CD14-positive monocyte (primary cell): ENCODE measurements at regions not wholly inside any gene's neighbourhood (a gene's known extent, or its start where the extent isn't known, plus 50 kb on each side); places are given as distances from the start of the nearest gene placed in this dataset.

Source experiments
- DNase-seq, 3 donors: peaks; one replicate each; pipeline ENCODE4 v3.0.0-alpha.2; 2011 to 2022
- H2AFZ ChIP-seq: 2 replicates; pipeline ENCODE4 v1.6.0; 2012; ENCODE audit warnings: mild to moderate bottlenecking, low read depth, low read length, inconsistent platforms; ENCODE audit not compliant: insufficient read depth, poor library complexity, severe bottlenecking
- H3K27ac ChIP-seq, 2 donors: 1 replicate in 1 of 2; 2 replicates in 1 of 2; pipeline ENCODE4 v1.5.1; 2012 to 2013; ENCODE audit warnings: low read length in 2 of 2, control low read depth in 1 of 2, inconsistent platforms in 1 of 2, low read depth in 1 of 2, mild to moderate bottlenecking in 1 of 2
- H3K27me3 ChIP-seq, 2 donors: one replicate each; pipeline versions ENCODE4 v1.6.0 to v1.6.1; 2011 to 2013; ENCODE audit warnings: low read length in 2 of 2; ENCODE audit not compliant: control insufficient read depth in 2 of 2, insufficient read depth in 2 of 2
- H3K36me3 ChIP-seq, 2 donors: replicated peaks in 1 of 2; 1 replicate in 1 of 2; 2 replicates in 1 of 2; pipeline versions ENCODE4 v1.5.1 to v1.6.1; 2012 to 2013; ENCODE audit warnings: low read length in 2 of 2, control low read depth in 1 of 2, inconsistent platforms in 1 of 2, mild to moderate bottlenecking in 1 of 2; ENCODE audit not compliant: insufficient read depth in 2 of 2, control insufficient read depth in 1 of 2
- H3K4me1 ChIP-seq, 2 donors: 1 replicate in 1 of 2; 2 replicates in 1 of 2; pipeline versions ENCODE4 v1.5.1 to v1.6.1; 2012 to 2013; ENCODE audit warnings: low read length in 2 of 2, control low read depth in 1 of 2, inconsistent platforms in 1 of 2, mild to moderate bottlenecking in 1 of 2, moderate library complexity in 1 of 2; ENCODE audit not compliant: insufficient read depth in 2 of 2, control insufficient read depth in 1 of 2
- H3K4me2 ChIP-seq: replicated peaks from 2 replicates; pipeline ENCODE3; 2012; ENCODE audit warnings: low read length, moderate library complexity, mild to moderate bottlenecking; ENCODE audit not compliant: poor library complexity, severe bottlenecking; ENCODE audit errors: extremely low read depth
- H3K4me3 ChIP-seq, 3 experiments: fragments of 200-600 bp in 1 of 3; sonication (generic) in 1 of 3; replicated peaks in 1 of 3; 1 replicate in 2 of 3; 2 replicates in 1 of 3; pipeline ENCODE4 v1.5.1; 2011 to 2013; ENCODE audit warnings: low read length in 3 of 3, mild to moderate bottlenecking in 3 of 3, control low read depth in 2 of 3, low read depth in 2 of 3, inconsistent platforms in 1 of 3, moderate library complexity in 1 of 3
- H3K79me2 ChIP-seq: 2 replicates; pipeline ENCODE4 v1.6.0; 2012; ENCODE audit warnings: mild to moderate bottlenecking, control low read depth, inconsistent platforms, low read length, moderate library complexity; ENCODE audit not compliant: insufficient read depth
- H3K9ac ChIP-seq: 2 replicates; pipeline ENCODE4 v1.6.0; 2017; ENCODE audit warnings: low read length, mild to moderate bottlenecking; ENCODE audit not compliant: insufficient read depth, poor library complexity, severe bottlenecking
- H3K9me3 ChIP-seq, 2 donors: replicated peaks in 1 of 2; 1 replicate in 1 of 2; 2 replicates in 1 of 2; pipeline versions ENCODE4 v1.5.1 to v1.6.1; 2012 to 2013; ENCODE audit warnings: low read length in 2 of 2, control low read depth in 1 of 2; ENCODE audit not compliant: control insufficient read depth in 1 of 2, insufficient read depth in 1 of 2
- H4K20me1 ChIP-seq: 2 replicates; pipeline ENCODE4 v1.6.0; 2012; ENCODE audit warnings: mild to moderate bottlenecking, low read length, control low read depth, moderate library complexity; ENCODE audit not compliant: insufficient read depth
- H3K27ac Mint-ChIP-seq, 7 donors: one replicate each; pipeline ENCODE4 v1.8.0; 2020; ENCODE audit warnings: mild to moderate bottlenecking in 7 of 7, mixed read lengths in 7 of 7, moderate library complexity in 6 of 7, inconsistent platforms in 2 of 7
- H3K27me3 Mint-ChIP-seq, 3 donors: one replicate each; pipeline ENCODE4 v1.8.0; 2021 to 2022; ENCODE audit warnings: low read depth in 3 of 3, mild to moderate bottlenecking in 3 of 3, mixed read lengths in 3 of 3, moderate library complexity in 3 of 3, inconsistent platforms in 1 of 3
- H3K36me3 Mint-ChIP-seq, 2 donors: one replicate each; pipeline ENCODE4 v1.8.0; 2020; ENCODE audit warnings: mixed read lengths in 2 of 2, inconsistent platforms in 1 of 2, mild to moderate bottlenecking in 1 of 2
- H3K4me1 Mint-ChIP-seq: one replicate; pipeline ENCODE4 v1.8.0; 2020; ENCODE audit warnings: mild to moderate bottlenecking, mixed read lengths
- H3K4me3 Mint-ChIP-seq, 2 donors: one replicate each; pipeline ENCODE4 v1.8.0; 2020; ENCODE audit warnings: mild to moderate bottlenecking in 2 of 2, mixed read lengths in 2 of 2, moderate library complexity in 1 of 2
- H3K9me3 Mint-ChIP-seq, 7 donors: one replicate each; pipeline ENCODE4 v1.8.0; 2020 to 2022; ENCODE audit warnings: mixed read lengths in 7 of 7, mild to moderate bottlenecking in 6 of 7, moderate library complexity in 6 of 7, inconsistent platforms in 2 of 7
- CTCF ChIP-seq: fragments of 200-600 bp; IDR thresholded peaks from one replicate; pipeline ENCODE4 v1.8.0; 2022; ENCODE audit warnings: antibody characterized with exemption, mild to moderate bottlenecking
- WGBS: methylation state at CpG from one replicate; pipeline ENCODE4 v1.1.5; 2013; ENCODE audit warnings: missing lambda C conversion rate; ENCODE audit not compliant: insufficient coverage; 5-methylcytosine and 5-hydroxymethylcytosine counted together
- intact Hi-C, 2 donors: fragments of 100-400 bp; cut with micrococcal nuclease; formaldehyde crosslinking; loops; one replicate each; pipeline versions ENCODE4 v1.15.0 to v1.15.1; 2023

- Histone ChIP-seq H2AFZ (no peak overlapping the region), H3K9ac (no peak overlapping the region), H3K4me1 (no peaks in the 10 kb centered on the region), H3K9me3 (peaks cover 17 to 27% of the 10 kb centered on the region in 2 donors), H3K36me3 (no peaks in the 10 kb centered on the region), H3K27me3 (no peaks in the 10 kb centered on the region), H3K27ac (no peak overlapping the region), H3K79me2 (no peaks in the 10 kb centered on the region), H4K20me1 (no peaks in the 10 kb centered on the region), H3K4me2 (no peak overlapping the region), H3K4me3 (no peak overlapping the region)
- Mint-ChIP-seq H3K27ac (no peak overlapping the region), H3K36me3 (no peaks in the 10 kb centered on the region), H3K9me3 (peaks cover 7 to 21% (median 18%) of the 10 kb centered on the region in 7 donors), H3K27me3 (peaks cover 0 to 2% (median 0%) of the 10 kb centered on the region in 3 donors), H3K4me3 (no peak overlapping the region), H3K4me1 (no peaks in the 10 kb centered on the region)
- intact Hi-C loops = no loop called here
- no peak for TF ChIP-seq CTCF
- WGBS = no CpG with 5 or more reads among the region's 2 CpGs
- no peak for DNase-seq
Observed at GRCh38 chr11:100484948-100485347, 202.1 kb upstream of the ARHGAP42 start.

GRCh38 chr11:100498780-100499179, 188.3 kb upstream of the ARHGAP42 start:
- H3K27ac Mint-ChIP-seq = no peak overlapping the region
- intact Hi-C loops = no loop called here
- Histone ChIP-seq H3K9me3 (no peaks in the 10 kb centered on the region), H3K4me1 (no peaks in the 10 kb centered on the region), H3K4me2 (no peak overlapping the region), H2AFZ (no peak overlapping the region), H3K27me3 (no peaks in the 10 kb centered on the region), H3K9ac (no peak overlapping the region), H4K20me1 (no peaks in the 10 kb centered on the region), H3K27ac (no peak overlapping the region), H3K4me3 (no peak overlapping the region), H3K36me3 (no peaks in the 10 kb centered on the region), H3K79me2 (no peaks in the 10 kb centered on the region)
- no peaks in the 10 kb centered on the region for H3K36me3 Mint-ChIP-seq
- DNase-seq = no peak
- no peaks in the 10 kb centered on the region for H3K27me3 Mint-ChIP-seq
- peaks cover 0 to 13% (median 6%) of the 10 kb centered on the region in 7 donors for H3K9me3 Mint-ChIP-seq
- H3K4me1 Mint-ChIP-seq = no peaks in the 10 kb centered on the region
- WGBS = no CpG with 5 or more reads among the region's 3 CpGs
- no peak for TF ChIP-seq CTCF
- no peak overlapping the region for H3K4me3 Mint-ChIP-seq
